Spleen (tissue), 11 donors: ENCODE measurements at regions not wholly inside any gene's neighbourhood (a gene's known extent, or its start where the extent isn't known, plus 50 kb on each side); places are given as distances from the start of the nearest gene placed in this dataset.

ENCODE experiments used
- DNase-seq: peaks from one replicate; pipeline ENCODE4 v3.0.0-alpha.2; 2020
- H3K27ac ChIP-seq, 8 donors: fragments of 200-600 bp; sonication (generic) in 7 of 8; 1 replicate in 4 of 8; 2 replicates in 4 of 8; pipeline versions ENCODE4 v1.5.0 to v1.8.0; 2016 to 2021; ENCODE audit warnings: inconsistent platforms in 4 of 8, mild to moderate bottlenecking in 4 of 8, moderate library complexity in 1 of 8
- H3K27me3 ChIP-seq, 7 donors: fragments of 200-600 bp; sonication (generic) in 6 of 7; replicated peaks in 1 of 7; 1 replicate in 4 of 7; 2 replicates in 3 of 7; pipeline versions ENCODE4 v1.5.0 to v1.8.0; 2016 to 2021; ENCODE audit warnings: inconsistent platforms in 3 of 7, mild to moderate bottlenecking in 1 of 7
- H3K36me3 ChIP-seq, 6 donors: fragments of 200-600 bp; sonication (generic) in 5 of 6; 1 replicate in 4 of 6; 2 replicates in 2 of 6; pipeline versions ENCODE4 v1.5.0 to v1.8.0; 2016 to 2021; ENCODE audit warnings: inconsistent platforms in 2 of 6
- H3K4me1 ChIP-seq, 6 donors: fragments of 200-600 bp; sonication (generic) in 5 of 6; 1 replicate in 3 of 6; 2 replicates in 3 of 6; pipeline versions ENCODE4 v1.5.0 to v1.8.0; 2016 to 2021; ENCODE audit warnings: inconsistent platforms in 3 of 6
- H3K4me3 ChIP-seq, 8 donors: fragments of 200-600 bp; sonication (generic) in 7 of 8; 1 replicate in 4 of 8; 2 replicates in 4 of 8; pipeline versions ENCODE4 v1.5.0 to v1.8.0; 2016 to 2021; ENCODE audit warnings: inconsistent platforms in 4 of 8, mild to moderate bottlenecking in 4 of 8, moderate library complexity in 2 of 8
- H3K9me3 ChIP-seq, 8 donors: fragments of 200-600 bp; sonication (generic) in 7 of 8; 1 replicate in 4 of 8; 2 replicates in 4 of 8; pipeline versions ENCODE4 v1.5.0 to v1.8.0; 2016 to 2021; ENCODE audit warnings: inconsistent platforms in 4 of 8
- CTCF ChIP-seq, 11 experiments: fragments of 200-600 bp in 7 of 11; fragments of 450-650 bp in 4 of 11; sonication (generic) in 4 of 11; IDR thresholded peaks in 8 of 11; conservative IDR thresholded peaks in 3 of 11; 1 replicate in 7 of 11; 2 replicates in 4 of 11; pipeline versions ENCODE4 v1.4.0 to v1.8.0; 2016 to 2021; ENCODE audit warnings: antibody characterized with exemption in 11 of 11, inconsistent platforms in 4 of 11, mild to moderate bottlenecking in 1 of 11
- POLR2A ChIP-seq, 3 donors: fragments of 450-650 bp; IDR thresholded peaks; one replicate each; pipeline ENCODE4 v1.5.1; 2017; ENCODE audit warnings: antibody characterized with exemption in 3 of 3, mild to moderate bottlenecking in 1 of 3
- POLR2AphosphoS5 ChIP-seq, 3 donors: sonication (generic); formaldehyde crosslinking; IDR thresholded peaks; one replicate each; pipeline ENCODE4 v1.5.1; 2017; ENCODE audit warnings: antibody characterized with exemption in 3 of 3
- WGBS, 5 donors: extraction: QIAGEN DNeasy Blood & Tissue Kit in 3 of 5; methylation state at CpG; one replicate each; pipeline versions ENCODE4 v1.1.5 to v1.1.7; 2013 to 2018; 5-methylcytosine and 5-hydroxymethylcytosine counted together
- intact Hi-C: fragments of 100-400 bp; cut with DNase I; formaldehyde crosslinking; loops from one replicate; pipeline ENCODE4 v1.15.0; 2023; ENCODE audit warnings: low total_unique reads
- donor health status: healthy with polysubstance abuse.
- donor health status: DM: no; HTN: no; CAD: no; lungs with moderate emphysema.
- donor health status: DM: no; HTN: no; CAD: no.
- donor health status: Bipolar disorder and iron deficiency.
- donor health status: healthy.
- donor health status: DM: no; HTN: no; CAD: no.
- donor health status: DM: yes; HTN: yes; CAD: no.

GRCh38 chr5:4703931-4704458, 436.1 kb upstream of the ADAMTS16 start:
- Histone ChIP-seq H3K27me3 (no peaks in the 10 kb centered on the region), H3K4me1 (no peaks in the 10 kb centered on the region), H3K36me3 (no peaks in the 10 kb centered on the region), H3K27ac (no peak overlapping the region), H3K4me3 (no peak overlapping the region), H3K9me3 (peaks cover 0 to 2% (median 0%) of the 10 kb centered on the region in 8 donors)
- TF ChIP-seq POLR2A (IDR thresholded peaks at IDR 0.05) (no peak), POLR2AphosphoS5 (IDR thresholded peaks at IDR 0.05) (no peak), CTCF (IDR thresholded peaks at IDR 0.05 in 8 of 11, conservative IDR thresholded peaks at IDR 0.05 in 3 of 11) (no peak)
- DNase-seq = no peak
- 78 to 87% (median 84%) methylated on average over 4 of the region's 4 CpGs for WGBS, 5 donors
- intact Hi-C loops = no loop called here

DNA sequence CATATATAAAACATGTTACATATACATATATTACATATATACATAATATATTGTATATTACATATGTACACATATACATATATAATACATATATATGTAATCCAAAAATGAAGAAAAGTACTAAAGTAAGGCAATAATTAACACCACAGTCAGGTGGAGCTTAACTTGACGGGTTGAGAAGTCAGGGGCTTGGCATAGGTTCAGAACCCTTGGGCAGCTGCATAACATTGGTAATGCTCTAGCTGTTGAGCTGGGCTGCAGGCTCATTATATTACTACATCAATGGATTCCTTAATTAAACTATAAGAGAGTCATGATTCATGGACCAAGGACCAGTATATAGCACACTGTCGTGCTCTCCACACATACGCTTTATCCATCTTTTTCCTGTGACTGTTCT, 435.2 kb upstream of the ADAMTS16 start:
- H3K36me3 ChIP-seq = no peaks in the 10 kb centered on the region
- H3K27me3 ChIP-seq = no peaks in the 10 kb centered on the region
- WGBS, 5 donors = 80 to 90% (median 82%) methylated on average over 3 of the region's 3 CpGs
- H3K27ac ChIP-seq = no peak overlapping the region
- H3K4me1 ChIP-seq = no peaks in the 10 kb centered on the region
- no peak overlapping the region for H3K4me3 ChIP-seq
- H3K9me3 ChIP-seq = peaks cover 0 to 9% (median 0%) of the 10 kb centered on the region in 8 donors
- intact Hi-C loops = no loop called here
- TF ChIP-seq POLR2AphosphoS5 (IDR thresholded peaks at IDR 0.05) (no peak), POLR2A (IDR thresholded peaks at IDR 0.05) (no peak), CTCF (IDR thresholded peaks at IDR 0.05 in 8 of 11, conservative IDR thresholded peaks at IDR 0.05 in 3 of 11) (no peak)
- DNase-seq = no peak

- intact Hi-C loops = no loop called here
- H3K27me3 ChIP-seq = no peaks in the 10 kb centered on the region
- H3K9me3 ChIP-seq = peaks cover 0 to 27% (median 10%) of the 10 kb centered on the region in 8 donors
- TF ChIP-seq POLR2A (IDR thresholded peaks at IDR 0.05) (no peak), CTCF (IDR thresholded peaks at IDR 0.05 in 8 of 11, conservative IDR thresholded peaks at IDR 0.05 in 3 of 11) (no peak), POLR2AphosphoS5 (IDR thresholded peaks at IDR 0.05) (no peak)
- 19 to 31% (median 26%) methylated on average over 4 of the region's 4 CpGs for WGBS, 5 donors
- H3K27ac ChIP-seq = no peak overlapping the region
- H3K36me3 ChIP-seq = no peaks in the 10 kb centered on the region
- DNase-seq = no peak
- no peak overlapping the region for H3K4me3 ChIP-seq
- H3K4me1 ChIP-seq = no peaks in the 10 kb centered on the region
These were observed 423.3 kb upstream of the ADAMTS16 start for GRCh38 chr5:4716781-4717180.

DNA sequence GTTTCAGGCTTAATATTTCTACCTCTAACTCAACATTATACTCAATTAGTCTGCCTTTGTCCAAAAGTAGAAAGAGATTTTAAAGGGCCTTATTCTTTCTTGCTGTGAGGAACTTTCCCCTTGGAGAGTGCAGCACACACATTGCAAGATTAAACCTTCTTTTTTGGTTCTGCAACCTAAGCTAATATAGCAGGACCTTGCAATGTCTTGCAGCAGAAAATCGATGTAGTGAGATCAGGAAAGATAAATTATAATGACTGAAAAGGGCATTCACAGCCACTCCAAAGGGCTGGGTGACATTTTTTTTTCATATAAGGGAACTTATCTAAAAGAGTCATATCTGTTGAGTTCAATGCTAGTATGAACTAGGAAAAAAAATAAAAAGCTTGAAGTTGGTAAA, 422.7 kb upstream of the ADAMTS16 start:
- no peak for DNase-seq
- TF ChIP-seq POLR2A (IDR thresholded peaks at IDR 0.05) = no peak
- no peak for TF ChIP-seq CTCF (IDR thresholded peaks at IDR 0.05 in 8 of 11, conservative IDR thresholded peaks at IDR 0.05 in 3 of 11)
- TF ChIP-seq POLR2AphosphoS5 (IDR thresholded peaks at IDR 0.05) = no peak
- WGBS, 5 donors = 37 to 57% (median 48%) methylated on average over 1 of the region's 1 CpG

More for the DNA sequence above, 422.7 kb upstream of the ADAMTS16 start:
- Histone ChIP-seq H3K27ac (no peak overlapping the region), H3K4me3 (no peak overlapping the region), H3K4me1 (no peaks in the 10 kb centered on the region), H3K36me3 (no peaks in the 10 kb centered on the region), H3K27me3 (no peaks in the 10 kb centered on the region), H3K9me3 (peaks cover 0 to 27% (median 10%) of the 10 kb centered on the region in 8 donors)
- intact Hi-C loops = no loop called here
